SK-N-DZ (cell line): ENCODE measurements at regions not wholly inside any gene's neighbourhood (a gene's known extent, or its start where the extent isn't known, plus 50 kb on each side); places are given as distances from the start of the nearest gene placed in this dataset.

Experiments used
- DNase-seq: peaks from one replicate; pipeline ENCODE4 v3.0.0-alpha.2; 2015; ENCODE audit warnings: low spot score

DNA sequence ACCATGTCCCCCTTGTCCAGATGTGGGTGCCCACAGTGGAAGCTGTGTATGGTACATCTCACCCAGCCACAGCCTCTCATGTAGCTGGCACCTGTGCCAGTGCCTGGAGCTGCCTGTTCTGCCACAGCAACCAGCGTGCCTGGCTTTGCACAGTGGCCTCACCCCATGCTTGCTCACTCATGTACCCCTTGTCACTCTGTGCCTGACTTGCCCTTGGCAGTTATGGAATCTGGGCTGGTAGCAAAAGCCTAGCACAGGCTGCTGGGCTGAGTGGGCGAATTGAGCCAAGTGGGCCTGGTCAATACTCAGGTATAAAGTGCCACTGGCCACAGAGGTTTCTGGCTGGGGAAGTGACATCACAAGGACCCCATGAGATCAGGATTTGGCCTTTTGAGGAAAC, 264.2 kb downstream of the INSC start:
- DNase-seq: no peak

DNA sequence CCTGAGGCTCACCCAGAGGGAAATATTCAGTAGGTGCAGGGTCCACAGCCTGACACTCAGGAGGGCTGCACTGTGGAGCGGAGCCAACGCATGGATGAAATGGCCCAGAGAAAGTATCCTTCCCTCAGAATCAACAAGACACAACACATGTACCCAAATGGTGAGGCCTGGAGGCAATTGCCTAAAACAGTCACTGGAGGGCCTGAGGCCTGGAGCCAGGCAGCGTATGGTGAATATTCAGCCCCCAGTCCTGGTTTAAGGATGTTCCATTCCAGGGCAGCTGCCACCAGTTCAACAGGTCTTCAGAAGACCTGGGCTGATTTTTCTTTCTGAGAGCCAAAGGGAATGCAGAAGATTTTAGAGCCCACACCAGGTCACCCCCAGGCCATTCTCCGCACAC, 264.8 kb downstream of the INSC start:
- DNase-seq: no peak

DNA sequence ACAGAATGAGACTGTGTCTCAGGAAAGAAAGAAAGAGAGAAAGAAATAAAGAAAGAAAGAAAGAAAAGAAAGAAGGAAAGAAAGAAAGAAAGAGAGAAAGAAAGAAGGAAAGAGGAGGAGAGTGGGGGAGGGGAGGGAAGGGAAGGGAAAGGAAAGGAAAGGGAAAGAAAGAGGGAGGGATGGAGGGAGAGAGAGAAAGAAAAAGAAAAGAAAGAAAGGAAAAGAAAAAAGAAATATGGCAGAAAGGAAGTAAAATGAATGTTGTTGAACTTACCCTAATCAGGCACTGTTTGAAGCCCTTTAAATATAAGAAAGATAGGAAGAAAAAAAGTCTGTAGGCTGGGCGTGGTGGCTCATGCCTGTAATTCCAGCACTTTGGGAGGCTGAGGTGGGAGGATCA, 276.1 kb downstream of the INSC start:
- DNase-seq: no peak

DNA sequence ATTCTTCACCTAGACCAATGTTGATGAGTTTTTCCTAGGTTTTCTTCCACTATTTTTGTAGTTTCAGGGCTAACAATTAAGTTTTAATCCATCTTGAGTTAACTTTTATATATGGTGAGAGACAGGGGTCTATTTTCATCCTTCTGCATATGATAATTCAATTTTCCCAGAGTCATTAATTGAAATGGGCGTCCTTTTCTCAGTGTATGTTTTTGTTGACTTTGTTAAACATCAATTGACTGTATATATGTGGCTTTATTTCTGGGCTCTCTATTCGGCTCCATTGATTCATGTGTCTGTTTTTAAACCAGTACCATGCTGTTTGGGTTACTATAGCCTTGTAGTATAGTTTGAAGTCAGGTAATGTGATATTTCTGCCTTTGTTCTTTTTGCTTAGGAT, 282.1 kb downstream of the INSC start:
- no peak for DNase-seq

DNA sequence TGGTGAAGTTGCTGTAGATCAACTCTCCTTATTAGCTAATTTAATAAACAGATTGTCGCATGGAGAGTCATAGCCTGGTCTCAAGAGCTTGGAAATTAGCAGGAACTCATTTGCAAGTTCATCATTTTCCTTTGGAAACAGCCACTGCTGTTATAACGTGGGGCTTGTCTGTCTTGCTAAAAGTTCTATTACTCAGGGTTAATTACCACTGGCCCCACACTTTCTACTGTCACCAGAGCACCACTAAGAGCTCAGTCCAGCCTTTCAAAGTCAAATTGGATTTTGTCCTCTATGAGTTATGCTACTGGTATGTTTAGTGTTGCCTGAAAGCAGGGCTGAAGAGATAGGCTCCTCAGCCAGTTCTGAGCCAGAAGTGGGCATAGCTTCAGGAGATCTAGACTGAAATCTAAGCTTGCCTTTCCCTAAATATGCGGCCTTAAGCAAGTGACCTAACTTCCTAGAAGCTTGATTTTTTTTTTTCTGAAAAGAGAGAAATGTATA, 292.2 kb downstream of the INSC start:
- DNase-seq: no peak

DNA sequence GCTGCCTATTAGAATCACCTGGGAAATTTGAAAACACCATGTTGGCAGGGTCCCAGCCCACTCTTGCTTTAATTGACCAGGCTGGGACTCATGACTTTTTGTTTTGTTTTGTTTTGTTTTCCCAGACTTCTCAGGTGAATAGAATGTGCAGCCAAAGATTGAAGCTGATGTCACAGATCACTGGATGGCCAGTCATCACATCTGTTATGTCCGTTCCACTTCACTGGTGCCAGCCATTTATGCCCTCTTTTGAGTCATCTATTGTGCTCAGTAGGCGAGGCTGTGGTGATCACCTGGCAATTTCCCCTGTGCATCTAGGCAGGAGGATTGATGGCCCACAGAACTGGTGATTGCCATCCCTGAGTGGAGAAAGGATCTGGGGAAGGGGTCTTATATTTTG, 297.3 kb downstream of the INSC start:
- no peak for DNase-seq

DNA sequence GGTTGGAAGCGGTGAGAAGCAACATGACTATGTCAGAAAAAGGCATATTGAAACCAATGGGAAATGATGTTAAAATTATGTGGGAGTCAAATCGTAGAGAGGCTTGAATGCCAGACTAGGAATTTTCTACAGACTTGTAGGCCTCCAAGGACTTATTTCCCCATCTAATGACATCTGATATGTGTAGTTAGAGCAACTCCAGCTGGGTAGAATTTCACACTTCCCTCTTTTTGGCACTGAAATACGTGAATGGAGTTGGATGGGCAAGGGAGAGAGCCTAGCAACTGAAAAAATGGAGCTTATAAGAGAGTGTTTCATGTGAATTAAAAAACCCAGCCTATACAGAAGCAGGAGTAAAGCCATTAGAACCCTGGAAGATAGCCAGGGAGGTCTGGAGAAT, 304.2 kb downstream of the INSC start:
- no peak for DNase-seq

DNA sequence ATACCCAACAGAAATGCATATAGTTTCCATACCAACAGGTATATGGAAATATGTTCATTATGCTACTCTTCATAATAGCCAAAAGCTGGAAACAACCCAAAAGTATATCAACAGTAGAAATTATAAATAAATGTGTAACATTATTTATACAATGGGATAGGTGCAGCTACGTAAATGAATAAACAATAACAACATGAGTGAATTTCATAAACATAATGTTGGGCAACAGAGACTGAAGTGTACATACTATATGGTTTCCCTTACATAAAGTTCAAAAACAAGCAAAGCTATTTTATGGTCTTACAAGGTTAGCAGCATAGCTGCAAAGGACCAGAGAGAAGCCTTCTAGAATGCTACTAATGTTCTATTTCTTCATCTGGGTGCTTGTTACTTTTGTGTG, 305.0 kb downstream of the INSC start:
- no peak for DNase-seq

DNA sequence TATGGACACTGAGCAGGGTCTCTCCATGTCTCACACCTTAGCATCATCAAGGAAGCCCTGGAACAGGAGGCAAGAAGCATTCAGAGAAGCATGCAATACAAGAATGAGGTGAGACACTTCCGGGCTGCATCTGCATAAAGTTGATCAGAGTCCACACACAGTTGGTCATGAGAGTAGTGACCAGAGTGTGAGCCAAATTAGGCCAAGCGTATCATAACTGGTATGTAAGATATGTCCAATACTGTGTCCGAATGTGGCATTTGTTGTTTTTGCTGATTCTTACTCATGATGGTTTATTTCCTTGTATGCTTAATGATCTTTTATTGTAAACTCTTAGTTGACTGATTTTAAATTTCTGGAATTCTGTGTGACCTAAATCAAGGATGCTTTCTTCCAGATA, 315.7 kb downstream of the INSC start:
- DNase-seq: no peak

DNA sequence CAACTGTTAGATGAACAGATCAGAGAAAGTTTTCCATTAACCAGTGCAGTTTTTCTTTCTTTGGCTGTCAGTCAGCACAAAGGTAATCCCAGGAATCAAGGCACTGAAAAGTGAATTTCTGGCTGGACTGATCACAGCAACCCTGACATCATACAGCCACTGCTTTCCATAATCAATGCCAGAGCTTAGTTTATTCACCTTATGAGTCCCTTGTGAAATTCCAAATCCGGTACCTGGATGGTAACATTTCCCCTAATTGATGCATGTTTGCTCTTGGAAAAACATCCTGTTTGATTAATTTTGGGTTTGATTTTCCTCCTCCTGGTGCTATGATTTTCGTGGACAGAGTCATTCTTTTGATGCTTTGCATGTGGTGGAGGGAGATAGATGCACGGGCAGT, 319.8 kb downstream of the INSC start:
- no peak for DNase-seq

DNA sequence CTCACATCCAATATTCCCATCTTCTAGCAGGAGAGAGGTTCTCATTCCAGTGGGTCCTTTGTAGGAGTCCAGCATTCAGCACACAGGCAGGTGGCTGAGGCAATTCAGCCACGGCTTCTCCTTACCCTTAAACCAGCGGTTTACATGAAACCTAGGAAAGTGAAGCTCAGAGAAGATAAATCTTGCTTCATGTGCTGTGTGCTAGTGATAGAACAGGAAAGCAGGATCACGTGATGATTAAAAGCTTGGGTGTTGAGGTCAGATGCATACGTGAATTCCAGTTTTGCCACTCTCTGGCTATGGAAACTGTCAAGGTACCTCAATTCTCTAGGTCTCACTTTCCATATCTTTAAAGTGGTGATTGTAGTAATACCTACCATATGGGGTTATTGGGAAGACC, 331.6 kb downstream of the INSC start:
- no peak for DNase-seq

DNA sequence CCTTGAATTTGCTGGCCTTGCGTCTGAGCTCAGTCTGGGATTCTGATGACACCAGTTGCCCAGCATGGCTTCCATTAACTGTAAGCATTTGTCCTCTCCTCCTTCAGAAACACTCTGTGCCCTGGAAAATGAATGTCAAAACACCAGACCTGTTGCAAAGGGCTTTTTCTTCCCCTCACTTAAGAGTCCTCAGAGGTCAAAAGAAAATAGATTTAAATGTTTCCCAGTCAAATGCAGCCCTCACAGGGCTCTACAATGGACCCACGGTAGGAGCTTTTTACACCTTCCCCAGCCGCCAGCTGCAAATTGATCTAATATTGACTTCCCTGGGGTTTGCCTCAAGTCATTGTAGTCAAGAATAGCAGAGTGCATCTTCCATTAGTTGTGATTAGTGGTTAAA, 332.2 kb downstream of the INSC start:
- DNase-seq: no peak

DNA sequence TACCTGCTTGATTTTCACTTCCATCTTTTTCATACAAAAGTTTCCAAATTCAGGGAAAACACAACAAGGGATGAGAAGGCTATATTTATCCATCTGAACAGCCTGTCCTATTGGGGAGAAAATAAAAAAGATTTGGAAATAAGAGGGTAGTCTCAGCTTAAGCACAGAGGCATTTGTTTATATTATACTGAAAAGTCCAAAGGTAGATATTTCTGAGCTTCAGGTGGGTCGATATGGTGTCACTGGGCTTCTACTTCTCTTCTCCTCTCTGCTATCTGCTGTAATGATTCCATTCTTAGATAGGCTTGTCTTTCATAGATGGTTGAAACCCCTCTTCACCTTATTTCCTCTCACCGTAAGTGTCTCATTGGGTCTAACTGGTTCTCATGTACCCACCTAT, 337.0 kb downstream of the INSC start:
- no peak for DNase-seq

DNA sequence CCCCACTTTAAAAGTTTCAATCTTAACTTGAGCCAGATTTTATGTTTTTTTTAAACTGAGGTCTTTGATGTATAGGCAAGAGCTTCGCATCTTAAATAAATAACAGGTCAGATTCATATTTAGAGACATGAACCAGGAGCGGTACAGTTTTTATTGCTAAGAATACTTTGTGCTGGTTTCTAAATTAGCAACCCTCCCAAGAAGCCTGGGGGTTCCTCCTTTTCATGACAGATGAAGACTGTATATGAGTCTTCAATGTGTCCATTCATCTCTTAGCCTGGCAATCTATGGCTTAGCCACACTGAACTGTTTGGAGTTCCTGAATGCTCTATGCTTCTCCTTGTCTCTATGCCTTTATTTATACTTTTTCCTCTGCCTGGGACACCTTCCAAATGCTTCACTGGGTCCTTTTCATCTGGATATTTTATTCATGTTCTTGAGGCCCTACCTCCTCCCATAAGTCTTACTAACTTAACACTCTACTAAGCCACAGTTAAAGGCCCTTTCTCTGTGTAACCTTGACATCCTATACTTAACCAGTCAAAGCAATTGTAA, 338.6 kb downstream of the INSC start:
- no peak for DNase-seq

DNA sequence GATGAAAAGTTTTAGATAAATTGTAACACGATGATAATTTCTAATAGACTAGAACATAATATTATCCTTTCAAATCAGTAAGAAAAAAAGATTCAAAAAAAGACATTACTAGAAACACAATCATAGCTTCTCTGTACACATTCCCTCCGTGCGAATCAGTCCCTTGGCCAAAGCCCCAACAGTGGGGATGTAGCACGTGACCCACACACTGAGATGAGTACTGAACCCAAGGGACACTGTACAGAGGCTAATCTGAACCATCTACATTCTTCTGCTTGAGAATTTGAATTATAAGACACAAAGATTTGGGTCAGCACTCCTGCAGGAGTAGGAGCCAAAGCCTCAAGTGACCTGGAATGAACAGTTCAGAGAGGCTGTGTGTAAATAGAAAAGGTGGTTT, 353.7 kb downstream of the INSC start:
- no peak for DNase-seq

DNA sequence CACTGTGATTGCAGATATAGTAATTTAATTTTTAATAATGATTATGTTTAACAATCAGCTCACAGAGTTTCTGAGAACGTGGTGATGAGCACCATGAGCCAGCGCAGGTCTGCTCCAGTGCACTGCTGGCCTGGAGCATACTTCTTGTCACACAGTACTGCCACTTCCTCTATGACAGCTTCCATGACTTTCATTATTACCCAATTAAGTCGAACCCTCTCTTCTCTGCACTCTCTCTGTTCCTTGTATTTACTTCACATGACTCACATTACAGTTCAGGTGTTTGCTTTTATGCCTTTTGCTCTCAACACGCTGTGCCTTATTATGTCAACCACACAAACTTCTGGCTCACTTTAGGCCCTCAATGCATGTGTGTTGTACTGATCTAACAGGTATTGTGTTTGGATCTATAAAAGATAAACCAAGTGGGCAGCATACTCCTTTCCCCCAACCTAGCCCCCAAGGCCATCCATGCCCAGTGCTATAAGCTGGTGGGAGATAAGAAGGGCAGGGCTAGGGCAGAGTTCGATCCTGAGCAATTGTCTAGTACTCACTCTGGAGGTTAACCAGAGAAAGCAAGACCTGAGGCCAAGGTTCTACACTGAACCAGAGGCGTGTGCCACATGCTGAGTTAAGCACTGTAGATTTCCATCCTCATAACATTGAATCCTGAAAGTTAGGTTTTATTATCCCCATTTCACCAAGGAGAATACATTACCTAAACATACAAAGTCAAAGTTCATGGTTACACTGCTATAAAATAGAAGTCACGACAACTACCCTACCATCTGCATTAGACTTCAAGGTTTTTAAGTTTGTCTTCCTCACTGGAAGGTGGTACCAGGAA, 356.5 kb downstream of the INSC start:
- DNase-seq: no peak

DNA sequence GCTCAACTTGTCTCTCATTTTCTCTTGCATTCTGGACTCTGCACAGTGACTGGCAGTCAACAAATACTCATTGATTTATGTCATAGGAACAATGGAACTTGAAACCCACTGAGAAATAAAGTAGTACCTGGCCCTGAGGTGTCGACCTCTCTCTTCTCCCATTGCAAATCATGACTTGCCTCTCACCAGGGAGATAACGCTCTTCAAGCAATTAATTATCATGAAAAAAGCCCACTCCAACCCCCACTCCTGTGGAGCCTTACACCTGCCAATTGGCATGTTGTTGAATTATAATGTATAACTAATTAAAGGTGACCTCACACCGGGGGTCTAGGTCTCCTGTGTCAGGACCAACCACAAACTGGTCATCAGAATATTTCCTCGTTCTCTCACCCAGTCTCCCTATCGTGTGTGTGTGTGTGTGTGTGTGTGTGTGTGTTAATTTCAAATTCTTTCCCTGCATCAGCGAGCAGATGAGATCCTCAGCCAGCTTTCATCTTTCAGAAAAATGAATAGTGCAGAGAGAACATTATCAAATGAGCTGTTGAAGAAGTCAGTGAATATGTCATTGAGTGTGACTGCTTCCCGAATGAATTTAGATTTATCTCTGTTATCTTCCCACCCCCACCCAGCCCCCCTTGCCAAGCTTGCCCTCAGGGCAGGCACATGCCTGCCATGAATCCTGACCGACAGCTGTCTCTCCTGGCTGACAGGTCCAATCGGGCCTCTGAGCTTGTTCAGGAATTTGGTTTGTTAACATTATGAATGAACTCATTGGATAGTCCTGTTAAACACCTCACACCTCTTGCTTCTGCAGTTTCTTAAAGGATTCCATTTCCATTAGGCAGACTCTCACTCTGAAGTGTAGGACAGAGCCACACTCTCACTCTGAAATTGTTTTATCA, 357.4 kb downstream of the INSC start:
- DNase-seq: no peak

DNA sequence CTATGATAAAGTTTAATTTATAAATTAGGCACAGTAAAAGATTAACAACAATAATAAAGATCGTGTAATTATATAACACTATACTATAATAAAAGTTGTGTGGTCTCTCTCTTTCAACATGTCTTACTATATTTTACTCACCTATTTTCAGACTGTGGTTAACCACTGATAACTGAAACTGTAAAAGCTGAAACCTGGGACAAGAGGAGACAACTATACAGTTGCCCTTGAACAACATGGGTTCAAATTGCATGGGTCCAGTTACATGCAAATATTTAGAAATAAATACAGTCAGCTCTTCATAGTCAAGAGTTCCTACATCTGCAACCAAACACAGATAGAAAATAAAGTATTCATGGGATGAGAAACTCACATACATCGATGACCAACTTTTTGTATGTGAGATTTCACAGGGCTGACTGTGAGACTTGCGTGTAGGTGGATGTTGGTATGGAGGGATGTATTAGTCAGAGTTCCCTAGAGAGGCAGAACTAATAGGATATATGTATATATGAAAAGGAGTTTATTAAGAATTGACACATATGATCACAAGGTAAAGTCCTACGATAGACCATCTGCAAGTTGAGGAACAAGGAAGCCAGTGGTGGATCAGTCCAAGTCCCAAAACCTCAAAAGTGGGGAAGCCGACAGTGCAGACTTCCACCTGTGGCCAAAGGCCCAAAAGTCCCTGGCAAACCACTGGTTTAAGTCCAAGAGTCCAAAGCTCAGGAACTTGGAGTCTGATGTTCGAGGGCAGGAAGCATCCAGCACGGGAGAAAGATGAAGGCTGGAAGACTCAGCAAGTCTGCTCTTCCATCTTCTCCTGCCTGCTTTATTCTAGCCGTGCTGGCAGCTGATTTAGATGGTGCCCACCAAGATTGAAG, 359.5 kb downstream of the INSC start:
- DNase-seq: no peak

DNA sequence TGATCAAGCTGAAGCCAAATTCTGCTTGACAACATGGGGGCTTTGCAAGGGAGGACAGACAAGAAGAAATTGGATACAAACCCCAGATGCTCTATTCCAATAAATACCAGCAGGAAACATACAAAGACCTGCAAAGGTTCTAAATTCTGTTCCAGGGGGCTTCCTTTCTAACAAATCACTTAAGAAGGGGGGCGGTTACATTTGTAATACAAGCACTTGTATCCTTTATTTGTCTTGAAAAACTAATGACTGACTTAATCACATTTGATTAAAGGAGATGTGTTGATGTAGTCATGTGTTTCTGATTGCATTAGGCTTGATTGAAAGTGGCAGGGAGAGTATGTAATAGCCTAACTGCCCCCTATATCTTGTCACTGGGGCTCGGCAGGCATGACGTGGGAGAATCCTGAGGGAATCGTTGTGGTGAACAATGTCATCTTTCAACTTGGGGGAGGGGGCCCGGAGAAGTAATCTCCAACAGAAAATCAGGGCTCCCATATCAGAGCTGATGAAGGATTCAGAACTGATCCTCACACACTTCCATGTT, 361.7 kb downstream of the INSC start:
- DNase-seq: peak; percentile 16

DNA sequence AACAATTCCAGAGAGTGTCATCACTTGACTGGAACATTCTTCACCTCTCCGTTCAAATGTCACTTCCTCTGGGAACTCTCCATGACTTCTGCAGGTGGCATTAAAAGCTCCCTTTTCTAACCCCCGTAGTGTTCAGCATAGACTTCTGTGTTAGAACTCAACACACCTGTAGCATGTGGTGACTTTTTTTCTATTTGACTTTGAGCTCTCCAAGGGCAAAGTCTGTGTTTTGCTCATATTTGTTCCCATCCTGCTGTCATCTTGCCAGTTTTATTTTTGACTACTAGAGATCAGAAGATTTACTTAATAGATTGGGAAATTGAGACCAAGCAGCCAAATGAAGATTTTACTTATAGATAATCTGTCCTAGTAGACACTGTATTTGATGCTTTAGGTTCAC, 367.1 kb downstream of the INSC start:
- no peak for DNase-seq

DNA sequence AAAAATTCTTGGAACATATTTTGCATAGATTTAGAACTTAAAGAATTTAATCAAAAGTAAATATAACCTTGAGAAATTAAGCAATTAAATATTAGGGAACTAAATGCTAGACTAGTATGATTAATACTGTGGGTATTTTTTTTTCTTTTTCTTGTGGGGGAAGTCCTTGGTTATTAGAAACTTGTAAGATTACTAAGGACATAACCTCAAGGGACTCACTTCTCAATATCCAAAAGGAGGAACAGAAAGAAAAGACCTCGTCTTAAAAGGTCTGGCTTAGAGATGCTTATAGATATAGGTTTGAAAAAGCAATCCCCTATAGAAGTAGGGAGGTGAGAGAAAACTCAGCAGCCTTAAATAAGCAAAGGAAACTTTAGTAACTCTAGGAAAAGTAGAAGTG, 368.5 kb downstream of the INSC start:
- DNase-seq: no peak
